CD14-positive monocyte (primary cell): ENCODE measurements at regions not wholly inside any gene's neighbourhood (a gene's known extent, or its start where the extent isn't known, plus 50 kb on each side); places are given as distances from the start of the nearest gene placed in this dataset.

ENCODE experiments used
- DNase-seq, 3 donors: peaks; one replicate each; pipeline ENCODE4 v3.0.0-alpha.2; 2011 to 2022
- H2AFZ ChIP-seq: 2 replicates; pipeline ENCODE4 v1.6.0; 2012; ENCODE audit warnings: mild to moderate bottlenecking, low read depth, low read length, inconsistent platforms; ENCODE audit not compliant: insufficient read depth, poor library complexity, severe bottlenecking
- H3K27ac ChIP-seq, 2 donors: 1 replicate in 1 of 2; 2 replicates in 1 of 2; pipeline ENCODE4 v1.5.1; 2012 to 2013; ENCODE audit warnings: low read length in 2 of 2, control low read depth in 1 of 2, inconsistent platforms in 1 of 2, low read depth in 1 of 2, mild to moderate bottlenecking in 1 of 2
- H3K27me3 ChIP-seq, 2 donors: one replicate each; pipeline versions ENCODE4 v1.6.0 to v1.6.1; 2011 to 2013; ENCODE audit warnings: low read length in 2 of 2; ENCODE audit not compliant: control insufficient read depth in 2 of 2, insufficient read depth in 2 of 2
- H3K36me3 ChIP-seq, 2 donors: replicated peaks in 1 of 2; 1 replicate in 1 of 2; 2 replicates in 1 of 2; pipeline versions ENCODE4 v1.5.1 to v1.6.1; 2012 to 2013; ENCODE audit warnings: low read length in 2 of 2, control low read depth in 1 of 2, inconsistent platforms in 1 of 2, mild to moderate bottlenecking in 1 of 2; ENCODE audit not compliant: insufficient read depth in 2 of 2, control insufficient read depth in 1 of 2
- H3K4me1 ChIP-seq, 2 donors: 1 replicate in 1 of 2; 2 replicates in 1 of 2; pipeline versions ENCODE4 v1.5.1 to v1.6.1; 2012 to 2013; ENCODE audit warnings: low read length in 2 of 2, control low read depth in 1 of 2, inconsistent platforms in 1 of 2, mild to moderate bottlenecking in 1 of 2, moderate library complexity in 1 of 2; ENCODE audit not compliant: insufficient read depth in 2 of 2, control insufficient read depth in 1 of 2
- H3K4me2 ChIP-seq: replicated peaks from 2 replicates; pipeline ENCODE3; 2012; ENCODE audit warnings: low read length, moderate library complexity, mild to moderate bottlenecking; ENCODE audit not compliant: poor library complexity, severe bottlenecking; ENCODE audit errors: extremely low read depth
- H3K4me3 ChIP-seq, 3 experiments: fragments of 200-600 bp in 1 of 3; sonication (generic) in 1 of 3; replicated peaks in 1 of 3; 1 replicate in 2 of 3; 2 replicates in 1 of 3; pipeline ENCODE4 v1.5.1; 2011 to 2013; ENCODE audit warnings: low read length in 3 of 3, mild to moderate bottlenecking in 3 of 3, control low read depth in 2 of 3, low read depth in 2 of 3, inconsistent platforms in 1 of 3, moderate library complexity in 1 of 3
- H3K79me2 ChIP-seq: 2 replicates; pipeline ENCODE4 v1.6.0; 2012; ENCODE audit warnings: mild to moderate bottlenecking, control low read depth, inconsistent platforms, low read length, moderate library complexity; ENCODE audit not compliant: insufficient read depth
- H3K9ac ChIP-seq: 2 replicates; pipeline ENCODE4 v1.6.0; 2017; ENCODE audit warnings: low read length, mild to moderate bottlenecking; ENCODE audit not compliant: insufficient read depth, poor library complexity, severe bottlenecking
- H3K9me3 ChIP-seq, 2 donors: replicated peaks in 1 of 2; 1 replicate in 1 of 2; 2 replicates in 1 of 2; pipeline versions ENCODE4 v1.5.1 to v1.6.1; 2012 to 2013; ENCODE audit warnings: low read length in 2 of 2, control low read depth in 1 of 2; ENCODE audit not compliant: control insufficient read depth in 1 of 2, insufficient read depth in 1 of 2
- H4K20me1 ChIP-seq: 2 replicates; pipeline ENCODE4 v1.6.0; 2012; ENCODE audit warnings: mild to moderate bottlenecking, low read length, control low read depth, moderate library complexity; ENCODE audit not compliant: insufficient read depth
- H3K27ac Mint-ChIP-seq, 7 donors: one replicate each; pipeline ENCODE4 v1.8.0; 2020; ENCODE audit warnings: mild to moderate bottlenecking in 7 of 7, mixed read lengths in 7 of 7, moderate library complexity in 6 of 7, inconsistent platforms in 2 of 7
- H3K27me3 Mint-ChIP-seq, 3 donors: one replicate each; pipeline ENCODE4 v1.8.0; 2021 to 2022; ENCODE audit warnings: low read depth in 3 of 3, mild to moderate bottlenecking in 3 of 3, mixed read lengths in 3 of 3, moderate library complexity in 3 of 3, inconsistent platforms in 1 of 3
- H3K36me3 Mint-ChIP-seq, 2 donors: one replicate each; pipeline ENCODE4 v1.8.0; 2020; ENCODE audit warnings: mixed read lengths in 2 of 2, inconsistent platforms in 1 of 2, mild to moderate bottlenecking in 1 of 2
- H3K4me1 Mint-ChIP-seq: one replicate; pipeline ENCODE4 v1.8.0; 2020; ENCODE audit warnings: mild to moderate bottlenecking, mixed read lengths
- H3K4me3 Mint-ChIP-seq, 2 donors: one replicate each; pipeline ENCODE4 v1.8.0; 2020; ENCODE audit warnings: mild to moderate bottlenecking in 2 of 2, mixed read lengths in 2 of 2, moderate library complexity in 1 of 2
- H3K9me3 Mint-ChIP-seq, 7 donors: one replicate each; pipeline ENCODE4 v1.8.0; 2020 to 2022; ENCODE audit warnings: mixed read lengths in 7 of 7, mild to moderate bottlenecking in 6 of 7, moderate library complexity in 6 of 7, inconsistent platforms in 2 of 7
- WGBS: methylation state at CpG from one replicate; pipeline ENCODE4 v1.1.5; 2013; ENCODE audit warnings: missing lambda C conversion rate; ENCODE audit not compliant: insufficient coverage; 5-methylcytosine and 5-hydroxymethylcytosine counted together
- intact Hi-C, 2 donors: fragments of 100-400 bp; cut with micrococcal nuclease; formaldehyde crosslinking; loops; one replicate each; pipeline versions ENCODE4 v1.15.0 to v1.15.1; 2023
- TF ChIP-seq, protein P1 (sequence below): fragments of 200-600 bp; IDR thresholded peaks from one replicate; pipeline ENCODE4 v1.8.0; 2022; ENCODE audit warnings: antibody characterized with exemption, mild to moderate bottlenecking

DNA sequence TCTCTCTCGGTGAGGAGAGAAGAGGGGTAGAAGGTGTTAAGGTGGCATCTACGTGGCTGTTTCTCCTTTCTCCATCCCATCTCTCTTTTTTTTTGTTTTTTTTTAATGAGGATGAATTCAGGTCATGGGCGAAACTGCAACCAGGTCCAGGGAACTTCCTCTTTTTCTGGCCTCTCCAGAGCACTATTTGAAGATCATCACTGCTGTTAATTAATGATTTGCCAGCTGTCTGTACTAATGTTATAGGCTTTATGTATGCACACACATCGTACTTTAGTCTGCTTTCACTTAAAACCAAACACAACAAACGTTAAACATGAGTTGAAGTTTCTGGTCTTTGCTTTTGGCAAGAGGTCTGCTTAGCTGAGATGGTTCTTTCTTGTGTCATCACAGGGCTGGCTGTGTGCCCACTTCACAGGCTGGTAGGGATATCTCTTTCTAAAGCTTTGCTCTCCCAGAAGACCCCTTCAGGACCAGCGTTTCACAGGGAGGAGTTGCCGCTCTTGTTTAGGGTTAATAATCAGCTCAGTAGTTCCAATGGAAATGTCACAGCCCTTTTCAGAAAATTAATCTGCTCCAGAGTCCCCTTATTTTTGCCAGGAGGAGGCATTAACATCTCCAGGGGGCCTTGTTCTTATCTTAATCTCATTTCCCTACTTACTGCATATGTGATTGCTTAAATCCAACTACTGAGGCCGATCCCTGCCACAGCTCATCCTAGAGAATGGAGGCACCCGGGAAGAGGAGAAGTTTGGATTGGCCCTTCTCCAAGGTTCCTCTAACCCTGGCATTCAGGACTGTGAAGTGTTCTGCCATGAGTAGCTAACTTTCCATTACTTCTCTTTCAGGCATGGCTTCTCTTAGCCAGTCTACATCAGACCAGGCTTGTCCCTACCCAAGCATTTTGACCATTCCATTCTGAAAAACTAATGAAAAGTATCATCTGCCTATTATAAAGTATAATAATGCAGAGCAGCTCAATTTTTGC lies 273.9 kb upstream of the NFE2L3 start:
- no CpG with 5 or more reads among the region's 9 CpGs for WGBS
- intact Hi-C loops: no loop called here
- no peak overlapping the region for H3K4me2 ChIP-seq
- no peak overlapping the region for H3K9ac ChIP-seq
- TF ChIP-seq, protein P1, sequence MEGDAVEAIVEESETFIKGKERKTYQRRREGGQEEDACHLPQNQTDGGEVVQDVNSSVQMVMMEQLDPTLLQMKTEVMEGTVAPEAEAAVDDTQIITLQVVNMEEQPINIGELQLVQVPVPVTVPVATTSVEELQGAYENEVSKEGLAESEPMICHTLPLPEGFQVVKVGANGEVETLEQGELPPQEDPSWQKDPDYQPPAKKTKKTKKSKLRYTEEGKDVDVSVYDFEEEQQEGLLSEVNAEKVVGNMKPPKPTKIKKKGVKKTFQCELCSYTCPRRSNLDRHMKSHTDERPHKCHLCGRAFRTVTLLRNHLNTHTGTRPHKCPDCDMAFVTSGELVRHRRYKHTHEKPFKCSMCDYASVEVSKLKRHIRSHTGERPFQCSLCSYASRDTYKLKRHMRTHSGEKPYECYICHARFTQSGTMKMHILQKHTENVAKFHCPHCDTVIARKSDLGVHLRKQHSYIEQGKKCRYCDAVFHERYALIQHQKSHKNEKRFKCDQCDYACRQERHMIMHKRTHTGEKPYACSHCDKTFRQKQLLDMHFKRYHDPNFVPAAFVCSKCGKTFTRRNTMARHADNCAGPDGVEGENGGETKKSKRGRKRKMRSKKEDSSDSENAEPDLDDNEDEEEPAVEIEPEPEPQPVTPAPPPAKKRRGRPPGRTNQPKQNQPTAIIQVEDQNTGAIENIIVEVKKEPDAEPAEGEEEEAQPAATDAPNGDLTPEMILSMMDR: no peak
- H3K36me3 Mint-ChIP-seq: no peaks in the 10 kb centered on the region
- peaks cover 36 to 62% (median 43%) of the 10 kb centered on the region in 3 donors for H3K27me3 Mint-ChIP-seq
- H3K9me3 ChIP-seq: no peaks in the 10 kb centered on the region
- H2AFZ ChIP-seq: no peak overlapping the region
- H3K9me3 Mint-ChIP-seq: peaks cover 0 to 9% (median 1%) of the 10 kb centered on the region in 7 donors
- H3K27me3 ChIP-seq: peaks cover 50 to 70% of the 10 kb centered on the region in 2 donors
- no peaks in the 10 kb centered on the region for H3K4me1 ChIP-seq
- H4K20me1 ChIP-seq: no peaks in the 10 kb centered on the region
- peak overlapping the region in 2 of 7 donors; percentile 20 to 39 for H3K27ac Mint-ChIP-seq
- H3K4me3 ChIP-seq: no peak overlapping the region
- no peaks in the 10 kb centered on the region for H3K4me1 Mint-ChIP-seq
- H3K4me3 Mint-ChIP-seq: peak overlapping the region in 1 of 2 donors; percentile 46
- no peaks in the 10 kb centered on the region for H3K36me3 ChIP-seq
- H3K79me2 ChIP-seq: no peaks in the 10 kb centered on the region
- DNase-seq: no peak
- no peak overlapping the region for H3K27ac ChIP-seq

DNA sequence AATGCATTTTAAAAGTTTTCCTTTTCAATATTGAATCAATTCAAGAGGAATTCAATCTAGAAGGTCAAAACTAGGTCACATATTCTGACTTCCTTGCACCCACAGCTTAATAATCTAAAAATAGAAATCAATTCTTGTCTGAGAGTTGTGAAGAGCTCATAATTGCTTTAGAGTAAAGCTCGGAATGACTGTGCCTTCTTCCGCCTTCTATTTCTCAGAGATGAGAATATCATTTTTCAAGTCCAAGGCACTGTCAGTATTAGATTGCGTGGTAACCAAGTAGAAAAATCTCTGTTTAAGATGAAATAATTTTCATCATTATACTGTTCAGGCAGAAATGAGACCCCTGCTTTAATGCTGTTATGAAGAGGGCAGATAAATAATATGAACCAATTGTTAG lies 272.2 kb upstream of the NFE2L3 start:
- Mint-ChIP-seq H3K4me3 (no peak overlapping the region), H3K9me3 (peaks cover 0 to 9% (median 2%) of the 10 kb centered on the region in 7 donors), H3K27ac (no peak overlapping the region), H3K27me3 (peaks cover 34 to 66% (median 42%) of the 10 kb centered on the region in 3 donors), H3K4me1 (no peaks in the 10 kb centered on the region), H3K36me3 (no peaks in the 10 kb centered on the region)
- H4K20me1 ChIP-seq: no peaks in the 10 kb centered on the region
- no peak overlapping the region for H2AFZ ChIP-seq
- H3K9me3 ChIP-seq: no peaks in the 10 kb centered on the region
- H3K27ac ChIP-seq: no peak overlapping the region
- no peaks in the 10 kb centered on the region for H3K79me2 ChIP-seq
- H3K27me3 ChIP-seq: peaks cover 37 to 67% of the 10 kb centered on the region in 2 donors
- intact Hi-C loops: no loop called here
- H3K9ac ChIP-seq: no peak overlapping the region
- no peak for DNase-seq
- no peak overlapping the region for H3K4me2 ChIP-seq
- no peak overlapping the region for H3K4me3 ChIP-seq
- H3K36me3 ChIP-seq: no peaks in the 10 kb centered on the region
- H3K4me1 ChIP-seq: no peaks in the 10 kb centered on the region
- TF ChIP-seq, protein P1: no peak
- no CpG with 5 or more reads among the region's 3 CpGs for WGBS
